ENCODE measurements at regions not wholly inside any gene's neighbourhood (a gene's known extent, or its start where the extent isn't known, plus 50 kb on each side); places are given as distances from the start of the nearest gene placed in this dataset.

- TF ChIP-seq EZH2 (IDR thresholded peaks at IDR 0.05; ENCODE audit: borderline replicate concordance, low read length): no peak
- TF ChIP-seq, protein P1, sequence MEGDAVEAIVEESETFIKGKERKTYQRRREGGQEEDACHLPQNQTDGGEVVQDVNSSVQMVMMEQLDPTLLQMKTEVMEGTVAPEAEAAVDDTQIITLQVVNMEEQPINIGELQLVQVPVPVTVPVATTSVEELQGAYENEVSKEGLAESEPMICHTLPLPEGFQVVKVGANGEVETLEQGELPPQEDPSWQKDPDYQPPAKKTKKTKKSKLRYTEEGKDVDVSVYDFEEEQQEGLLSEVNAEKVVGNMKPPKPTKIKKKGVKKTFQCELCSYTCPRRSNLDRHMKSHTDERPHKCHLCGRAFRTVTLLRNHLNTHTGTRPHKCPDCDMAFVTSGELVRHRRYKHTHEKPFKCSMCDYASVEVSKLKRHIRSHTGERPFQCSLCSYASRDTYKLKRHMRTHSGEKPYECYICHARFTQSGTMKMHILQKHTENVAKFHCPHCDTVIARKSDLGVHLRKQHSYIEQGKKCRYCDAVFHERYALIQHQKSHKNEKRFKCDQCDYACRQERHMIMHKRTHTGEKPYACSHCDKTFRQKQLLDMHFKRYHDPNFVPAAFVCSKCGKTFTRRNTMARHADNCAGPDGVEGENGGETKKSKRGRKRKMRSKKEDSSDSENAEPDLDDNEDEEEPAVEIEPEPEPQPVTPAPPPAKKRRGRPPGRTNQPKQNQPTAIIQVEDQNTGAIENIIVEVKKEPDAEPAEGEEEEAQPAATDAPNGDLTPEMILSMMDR (IDR thresholded peaks at IDR 0.05; ENCODE audit: low read length): no peak
- H3K9me2 ChIP-seq (ENCODE audit: low read depth, low read length): no peaks in the 10 kb centered on the region; the same call in 1 of the 2 replicates
- H3F3A ChIP-seq (ENCODE audit: insufficient read depth, low read length): no peaks in the 10 kb centered on the region
- no peak overlapping the region for H2AFZ ChIP-seq (ENCODE audit: low read length)
- H3K9me3 ChIP-seq (ENCODE audit: low read length): 0 out of 2 replicates have a peak, but pooled peaks cover 2% of the 10 kb centered on the region
- no peak overlapping the region for H3K4me3 ChIP-seq (ENCODE audit: low read depth, low read length, poor library complexity, severe bottlenecking)
- no peaks in the 10 kb centered on the region for H3K79me2 ChIP-seq (ENCODE audit: insufficient read depth, low read length)
- H3K4me1 ChIP-seq (ENCODE audit: insufficient read depth, low read length, severe bottlenecking): no peaks in the 10 kb centered on the region
- H3K4me2 ChIP-seq (ENCODE audit: low read length): no peak overlapping the region
- H3K27me3 ChIP-seq (ENCODE audit: insufficient read depth, low read length): no peaks in the 10 kb centered on the region
- no peak overlapping the region for H3K27ac ChIP-seq (ENCODE audit: low read depth, low read length, poor library complexity, severe bottlenecking)
- no peak overlapping the region for H3K9ac ChIP-seq (ENCODE audit: low read length)
- no peaks in the 10 kb centered on the region for H4K20me1 ChIP-seq (ENCODE audit: insufficient read depth, low read length)
- no peaks in the 10 kb centered on the region for H3K36me3 ChIP-seq (ENCODE audit: insufficient read depth, low read length)
These were observed 146.2 kb downstream of the COX7C start for GRCh38 chr5:86763929-86764328.

DNA sequence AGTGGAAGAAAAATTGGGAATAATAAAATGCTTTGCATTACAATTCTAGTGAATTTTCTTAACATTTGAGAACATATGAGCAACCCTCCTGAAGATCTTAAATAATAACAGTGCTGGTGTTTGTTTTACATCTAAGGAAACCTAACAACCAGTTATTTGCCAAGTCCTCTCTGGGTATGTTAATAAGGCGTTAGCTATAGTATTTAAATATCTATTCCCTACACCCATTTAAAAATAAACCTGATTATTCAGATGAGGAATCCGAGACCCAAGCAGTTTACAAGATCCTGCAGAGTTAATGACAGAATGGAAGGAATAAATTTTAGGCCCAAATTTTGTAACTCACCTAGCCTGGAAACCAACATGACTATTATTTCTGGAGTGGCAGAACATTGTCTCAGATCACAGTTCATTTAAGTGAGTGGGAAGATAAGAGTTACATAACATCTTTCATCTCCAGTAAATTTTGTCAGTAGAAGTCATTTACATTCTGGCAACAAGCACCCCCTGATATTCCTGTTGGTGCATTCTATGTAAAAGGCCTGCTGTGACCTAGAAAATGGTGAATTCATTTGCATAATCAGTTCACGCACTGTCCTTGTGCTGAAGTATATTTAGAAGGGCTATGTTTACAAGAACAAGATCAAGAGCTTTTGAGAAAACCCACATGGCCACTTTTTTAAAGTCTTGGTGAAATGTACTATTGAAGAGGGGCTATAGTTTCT lies 148.2 kb downstream of the COX7C start:
- Histone ChIP-seq H3K79me2 (ENCODE audit: insufficient read depth, low read length) (no peaks in the 10 kb centered on the region), H3K9me3 (ENCODE audit: low read length) (0 out of 2 replicates have a peak, but pooled peaks cover 2% of the 10 kb centered on the region), H3K36me3 (ENCODE audit: insufficient read depth, low read length) (no peaks in the 10 kb centered on the region), H2AFZ (ENCODE audit: low read length) (no peak overlapping the region), H3K27ac (ENCODE audit: low read depth, low read length, poor library complexity, severe bottlenecking) (no peak overlapping the region), H3F3A (ENCODE audit: insufficient read depth, low read length) (no peaks in the 10 kb centered on the region), H4K20me1 (ENCODE audit: insufficient read depth, low read length) (no peaks in the 10 kb centered on the region), H3K9me2 (ENCODE audit: low read depth, low read length) (no peaks in the 10 kb centered on the region; the same call in 1 of the 2 replicates), H3K9ac (ENCODE audit: low read length) (no peak overlapping the region), H3K4me2 (ENCODE audit: low read length) (no peak overlapping the region), H3K27me3 (ENCODE audit: insufficient read depth, low read length) (no peaks in the 10 kb centered on the region), H3K4me3 (ENCODE audit: low read depth, low read length, poor library complexity, severe bottlenecking) (no peak overlapping the region), H3K4me1 (ENCODE audit: insufficient read depth, low read length, severe bottlenecking) (no peaks in the 10 kb centered on the region)
- TF ChIP-seq, protein P1 (IDR thresholded peaks at IDR 0.05; ENCODE audit: low read length): no peak
- TF ChIP-seq EZH2 (IDR thresholded peaks at IDR 0.05; ENCODE audit: borderline replicate concordance, low read length): no peak

- Histone ChIP-seq H3K79me2 (ENCODE audit: insufficient read depth, low read length) (no peaks in the 10 kb centered on the region), H3K9me2 (ENCODE audit: low read depth, low read length) (no peaks in the 10 kb centered on the region; the same call in 1 of the 2 replicates), H3K9ac (ENCODE audit: low read length) (no peak overlapping the region), H3K4me2 (ENCODE audit: low read length) (no peak overlapping the region), H3K4me1 (ENCODE audit: insufficient read depth, low read length, severe bottlenecking) (no peaks in the 10 kb centered on the region), H3F3A (ENCODE audit: insufficient read depth, low read length) (no peaks in the 10 kb centered on the region), H3K27ac (ENCODE audit: low read depth, low read length, poor library complexity, severe bottlenecking) (no peak overlapping the region), H3K36me3 (ENCODE audit: insufficient read depth, low read length) (no peaks in the 10 kb centered on the region), H4K20me1 (ENCODE audit: insufficient read depth, low read length) (no peaks in the 10 kb centered on the region), H3K9me3 (ENCODE audit: low read length) (0 out of 2 replicates have a peak, but pooled peaks cover 2% of the 10 kb centered on the region), H3K4me3 (ENCODE audit: low read depth, low read length, poor library complexity, severe bottlenecking) (no peak overlapping the region), H3K27me3 (ENCODE audit: insufficient read depth, low read length) (no peaks in the 10 kb centered on the region), H2AFZ (ENCODE audit: low read length) (no peak overlapping the region)
- TF ChIP-seq, protein P1 (IDR thresholded peaks at IDR 0.05; ENCODE audit: low read length): no peak
- TF ChIP-seq EZH2 (IDR thresholded peaks at IDR 0.05; ENCODE audit: borderline replicate concordance, low read length): no peak
These were observed 151.0 kb downstream of the COX7C start for GRCh38 chr5:86768699-86769202.
